ENCODE measurements at regions not wholly inside any gene's neighbourhood (a gene's known extent, or its start where the extent isn't known, plus 50 kb on each side); places are given as distances from the start of the nearest gene placed in this dataset.

- TF ChIP-seq, protein P1, sequence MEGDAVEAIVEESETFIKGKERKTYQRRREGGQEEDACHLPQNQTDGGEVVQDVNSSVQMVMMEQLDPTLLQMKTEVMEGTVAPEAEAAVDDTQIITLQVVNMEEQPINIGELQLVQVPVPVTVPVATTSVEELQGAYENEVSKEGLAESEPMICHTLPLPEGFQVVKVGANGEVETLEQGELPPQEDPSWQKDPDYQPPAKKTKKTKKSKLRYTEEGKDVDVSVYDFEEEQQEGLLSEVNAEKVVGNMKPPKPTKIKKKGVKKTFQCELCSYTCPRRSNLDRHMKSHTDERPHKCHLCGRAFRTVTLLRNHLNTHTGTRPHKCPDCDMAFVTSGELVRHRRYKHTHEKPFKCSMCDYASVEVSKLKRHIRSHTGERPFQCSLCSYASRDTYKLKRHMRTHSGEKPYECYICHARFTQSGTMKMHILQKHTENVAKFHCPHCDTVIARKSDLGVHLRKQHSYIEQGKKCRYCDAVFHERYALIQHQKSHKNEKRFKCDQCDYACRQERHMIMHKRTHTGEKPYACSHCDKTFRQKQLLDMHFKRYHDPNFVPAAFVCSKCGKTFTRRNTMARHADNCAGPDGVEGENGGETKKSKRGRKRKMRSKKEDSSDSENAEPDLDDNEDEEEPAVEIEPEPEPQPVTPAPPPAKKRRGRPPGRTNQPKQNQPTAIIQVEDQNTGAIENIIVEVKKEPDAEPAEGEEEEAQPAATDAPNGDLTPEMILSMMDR (IDR thresholded peaks at IDR 0.05; ENCODE audit: insufficient read depth, low read depth, low read length), result no peak
- TF ChIP-seq EZH2 (IDR thresholded peaks at IDR 0.05; ENCODE audit: insufficient read depth, low read length), result no peak
Measured at GRCh38 chr13:70448820-70449219, 340.6 kb upstream of the KLHL1 start.

All from astrocyte (in vitro differentiated cells and primary cell).